ENCODE measurements at regions not wholly inside any gene's neighbourhood (a gene's known extent, or its start where the extent isn't known, plus 50 kb on each side); places are given as distances from the start of the nearest gene placed in this dataset.

- TF ChIP-seq CTCF (IDR thresholded peaks at IDR 0.05) (no peak), POLR2A (IDR thresholded peaks at IDR 0.05) (no peak)
These were observed 208.8 kb upstream of the SEMA3E start for GRCh38 chr7:83857691-83858090.

Measured in lower leg skin (tissue), 3 donors.